Mucosa of stomach (tissue), 1 donor: ENCODE measurements at regions not wholly inside any gene's neighbourhood (a gene's known extent, or its start where the extent isn't known, plus 50 kb on each side); places are given as distances from the start of the nearest gene placed in this dataset.

ENCODE experiments used
- H3K27me3 ChIP-seq: one replicate; pipeline ENCODE4 v1.7.0; 2013; ENCODE audit warnings: mild to moderate bottlenecking, low read length; ENCODE audit not compliant: control insufficient read depth, insufficient read depth
- H3K36me3 ChIP-seq: one replicate; pipeline ENCODE4 v1.7.0; 2013; ENCODE audit warnings: low read length; ENCODE audit not compliant: control insufficient read depth, insufficient read depth
- H3K4me1 ChIP-seq: one replicate; pipeline ENCODE4 v1.7.0; 2013; ENCODE audit warnings: mild to moderate bottlenecking, low read length; ENCODE audit not compliant: control insufficient read depth, insufficient read depth
- H3K4me3 ChIP-seq: one replicate; pipeline ENCODE4 v1.7.0; 2013; ENCODE audit warnings: low read length
- H3K9ac ChIP-seq: one replicate; pipeline ENCODE4 v1.7.0; 2013; ENCODE audit warnings: mild to moderate bottlenecking, low read length, moderate library complexity
- H3K9me3 ChIP-seq: one replicate; pipeline ENCODE4 v1.7.0; 2013; ENCODE audit warnings: mild to moderate bottlenecking, low read length, moderate library complexity; ENCODE audit not compliant: control insufficient read depth
- donor health status: Pancreatic carcinoma.

- Histone ChIP-seq H3K9me3 (no peaks in the 10 kb centered on the region), H3K4me3 (no peak overlapping the region), H3K27me3 (no peaks in the 10 kb centered on the region), H3K36me3 (no peaks in the 10 kb centered on the region), H3K4me1 (no peaks in the 10 kb centered on the region), H3K9ac (no peak overlapping the region)
These were observed 479.5 kb upstream of the AGA start for GRCh38 chr4:177921715-177922114.

- H3K9ac ChIP-seq: no peak overlapping the region
- H3K9me3 ChIP-seq: no peaks in the 10 kb centered on the region
- H3K4me1 ChIP-seq: no peaks in the 10 kb centered on the region
- no peak overlapping the region for H3K4me3 ChIP-seq
- H3K27me3 ChIP-seq: no peaks in the 10 kb centered on the region
- no peaks in the 10 kb centered on the region for H3K36me3 ChIP-seq
These were observed 481.7 kb upstream of the AGA start for GRCh38 chr4:177923888-177924287.

- no peaks in the 10 kb centered on the region for H3K27me3 ChIP-seq
- no peak overlapping the region for H3K4me3 ChIP-seq
- no peak overlapping the region for H3K9ac ChIP-seq
- no peaks in the 10 kb centered on the region for H3K36me3 ChIP-seq
- H3K4me1 ChIP-seq: no peaks in the 10 kb centered on the region
- no peaks in the 10 kb centered on the region for H3K9me3 ChIP-seq
These were observed 494.8 kb upstream of the AGA start for GRCh38 chr4:177937041-177937440.

- H3K27me3 ChIP-seq: no peaks in the 10 kb centered on the region
- H3K4me1 ChIP-seq: no peaks in the 10 kb centered on the region
- H3K36me3 ChIP-seq: no peaks in the 10 kb centered on the region
- H3K4me3 ChIP-seq: no peak overlapping the region
- no peak overlapping the region for H3K9ac ChIP-seq
- H3K9me3 ChIP-seq: no peaks in the 10 kb centered on the region
These were observed 496.0 kb upstream of the AGA start for GRCh38 chr4:177938226-177938625.

- Histone ChIP-seq H3K9me3 (no peaks in the 10 kb centered on the region), H3K9ac (no peak overlapping the region), H3K4me3 (no peak overlapping the region), H3K27me3 (no peaks in the 10 kb centered on the region), H3K36me3 (no peaks in the 10 kb centered on the region), H3K4me1 (no peaks in the 10 kb centered on the region)
These were observed 503.0 kb upstream of the AGA start for GRCh38 chr4:177945268-177945667.

- Histone ChIP-seq H3K27me3 (no peaks in the 10 kb centered on the region), H3K9ac (no peak overlapping the region), H3K9me3 (no peaks in the 10 kb centered on the region), H3K4me3 (no peak overlapping the region), H3K4me1 (no peaks in the 10 kb centered on the region), H3K36me3 (no peaks in the 10 kb centered on the region)
These were observed 505.4 kb upstream of the AGA start for GRCh38 chr4:177947607-177948006.

- no peaks in the 10 kb centered on the region for H3K36me3 ChIP-seq
- H3K9ac ChIP-seq: no peak overlapping the region
- no peak overlapping the region for H3K4me3 ChIP-seq
- H3K9me3 ChIP-seq: no peaks in the 10 kb centered on the region
- H3K4me1 ChIP-seq: no peaks in the 10 kb centered on the region
- no peaks in the 10 kb centered on the region for H3K27me3 ChIP-seq
These were observed 506.6 kb upstream of the AGA start for GRCh38 chr4:177948853-177949252.

GRCh38 chr4:177951026-177951425 lies 508.8 kb upstream of the AGA start:
- no peaks in the 10 kb centered on the region for H3K9me3 ChIP-seq
- H3K4me1 ChIP-seq: no peaks in the 10 kb centered on the region
- H3K27me3 ChIP-seq: no peaks in the 10 kb centered on the region
- H3K36me3 ChIP-seq: no peaks in the 10 kb centered on the region
- no peak overlapping the region for H3K9ac ChIP-seq
- H3K4me3 ChIP-seq: no peak overlapping the region

GRCh38 chr4:177952723-177953122 lies 510.5 kb upstream of the AGA start:
- no peaks in the 10 kb centered on the region for H3K27me3 ChIP-seq
- H3K9me3 ChIP-seq: no peaks in the 10 kb centered on the region
- no peaks in the 10 kb centered on the region for H3K4me1 ChIP-seq
- no peak overlapping the region for H3K4me3 ChIP-seq
- no peaks in the 10 kb centered on the region for H3K36me3 ChIP-seq
- H3K9ac ChIP-seq: no peak overlapping the region

- Histone ChIP-seq H3K9ac (no peak overlapping the region), H3K4me3 (no peak overlapping the region), H3K4me1 (no peaks in the 10 kb centered on the region), H3K27me3 (no peaks in the 10 kb centered on the region), H3K36me3 (no peaks in the 10 kb centered on the region), H3K9me3 (no peaks in the 10 kb centered on the region)
These were observed 515.5 kb upstream of the AGA start for GRCh38 chr4:177957596-177958360.

- Histone ChIP-seq H3K4me1 (no peaks in the 10 kb centered on the region), H3K36me3 (no peaks in the 10 kb centered on the region), H3K9ac (no peak overlapping the region), H3K27me3 (no peaks in the 10 kb centered on the region), H3K4me3 (no peak overlapping the region), H3K9me3 (no peaks in the 10 kb centered on the region)
These were observed 518.3 kb upstream of the AGA start for GRCh38 chr4:177960566-177960965.

GRCh38 chr4:177961761-177962380 lies 519.6 kb upstream of the AGA start:
- Histone ChIP-seq H3K27me3 (no peaks in the 10 kb centered on the region), H3K9me3 (no peaks in the 10 kb centered on the region), H3K36me3 (no peaks in the 10 kb centered on the region), H3K9ac (no peak overlapping the region), H3K4me3 (no peak overlapping the region), H3K4me1 (no peaks in the 10 kb centered on the region)
